IMR-90 (cell line): ENCODE measurements at regions not wholly inside any gene's neighbourhood (a gene's known extent, or its start where the extent isn't known, plus 50 kb on each side); places are given as distances from the start of the nearest gene placed in this dataset.

ENCODE experiments used
- ATAC-seq: fragments of 200-7000 bp; cut with Tn5 transposase; 2 replicates; pipeline ENCODE4 v1.9.1; 2020; ENCODE audit warnings: low read depth, mild to moderate bottlenecking, moderate library complexity
- BruUV-seq: library from RNA; stranded (reverse); fragments of 400-500 nt; replicated peaks from 2 replicates; lab custom pipeline; 2021; lab: Mats Ljungman, UMichigan
- CTCF ChIA-PET: fragments of 300-600 bp; formaldehyde crosslinking; extraction: SDS; loops from one replicate; lab custom pipeline; 2021; ENCODE audit warnings: antibody characterized with exemption; lab: Yijun Ruan, JAX
- POLR2A ChIA-PET: fragments of 300-600 bp; sonication (Branson Sonifier 250); formaldehyde crosslinking; loops from one replicate; lab custom pipeline; 2022; ENCODE audit warnings: antibody characterized with exemption; ENCODE audit not compliant: unreplicated experiment; lab: Charles Lee
- DNase-seq: peaks from one replicate; pipeline ENCODE4 v3.0.0; 2013
- H2AFZ ChIP-seq: replicated peaks from 2 replicates; pipeline ENCODE3; 2013; ENCODE audit warnings: low read length, mild to moderate bottlenecking; ENCODE audit not compliant: poor library complexity
- H2AK5ac ChIP-seq: 2 replicates; pipeline ENCODE4 v1.6.1; 2013; ENCODE audit warnings: low read depth, low read length, inconsistent platforms
- H2AK9ac ChIP-seq: replicated peaks from 2 replicates; pipeline ENCODE3; 2013; ENCODE audit warnings: mild to moderate bottlenecking, low read depth, low read length, moderate library complexity; ENCODE audit not compliant: poor library complexity
- H2BK120ac ChIP-seq: 2 replicates; pipeline ENCODE4 v1.6.1; 2013; ENCODE audit warnings: low read depth, low read length, inconsistent platforms
- H2BK15ac ChIP-seq: 3 replicates; pipeline ENCODE4 v1.6.1; 2013; ENCODE audit warnings: low read depth, low read length, inconsistent platforms
- H2BK20ac ChIP-seq: 2 replicates; pipeline ENCODE4 v1.6.1; 2013; ENCODE audit warnings: low read depth, mild to moderate bottlenecking, inconsistent platforms, low read length, moderate library complexity
- H2BK5ac ChIP-seq: 2 replicates; pipeline ENCODE4 v1.6.1; 2013; ENCODE audit warnings: mild to moderate bottlenecking, low read depth, low read length, inconsistent platforms; ENCODE audit not compliant: poor library complexity, severe bottlenecking
- H3K14ac ChIP-seq: replicated peaks from 2 replicates; pipeline ENCODE4 v1.6.1; 2013; ENCODE audit warnings: low read depth, low read length, inconsistent platforms
- H3K18ac ChIP-seq: 2 replicates; pipeline ENCODE4 v1.6.1; 2013; ENCODE audit warnings: low read depth, low read length, control low read depth
- H3K23ac ChIP-seq: 2 replicates; pipeline ENCODE4 v1.6.1; 2013; ENCODE audit warnings: low read depth, low read length, inconsistent platforms
- H3K27ac ChIP-seq: 2 replicates; pipeline ENCODE4 v1.5.1; 2013; ENCODE audit warnings: mild to moderate bottlenecking, control low read depth, low read length; ENCODE audit not compliant: insufficient read depth
- H3K27me3 ChIP-seq: 2 replicates; pipeline ENCODE4 v1.6.1; 2013; ENCODE audit warnings: low read length; ENCODE audit not compliant: control insufficient read depth, insufficient read depth
- H3K36me3 ChIP-seq: 2 replicates; pipeline ENCODE4 v1.6.1; 2013; ENCODE audit warnings: low read length, mixed read lengths; ENCODE audit not compliant: control insufficient read depth, insufficient read depth
- H3K4ac ChIP-seq: 2 replicates; pipeline ENCODE4 v1.6.1; 2013; ENCODE audit warnings: low read depth, low read length, inconsistent platforms
- H3K4me1 ChIP-seq: 2 replicates; pipeline ENCODE4 v1.6.1; 2013; ENCODE audit warnings: low read length, mixed read lengths; ENCODE audit not compliant: control insufficient read depth, insufficient read depth
- H3K4me2 ChIP-seq: 2 replicates; pipeline ENCODE4 v1.6.1; 2013; ENCODE audit warnings: low read depth, mild to moderate bottlenecking, control low read depth, low read length, moderate library complexity
- H3K4me3 ChIP-seq: 2 replicates; pipeline ENCODE4 v1.5.1; 2013; ENCODE audit warnings: low read depth, mild to moderate bottlenecking, control low read depth, low read length, moderate library complexity; ENCODE audit not compliant: insufficient read depth
- H3K56ac ChIP-seq: 2 replicates; pipeline ENCODE4 v1.6.1; 2013; ENCODE audit warnings: low read length, inconsistent platforms; ENCODE audit not compliant: insufficient read depth; ENCODE audit errors: extremely low read depth
- H3K79me1 ChIP-seq, 2 experiments: 2 replicates each; pipeline ENCODE4 v1.6.1; 2013; ENCODE audit warnings: low read length in 2 of 2, inconsistent platforms in 1 of 2, low read depth in 1 of 2
- H3K9ac ChIP-seq: 2 replicates; pipeline ENCODE4 v1.6.1; 2013; ENCODE audit warnings: low read depth, low read length, control low read depth
- H3K9me1 ChIP-seq: 2 replicates; pipeline ENCODE4 v1.6.1; 2013; ENCODE audit warnings: low read length, inconsistent platforms; ENCODE audit not compliant: insufficient read depth
- H3K9me3 ChIP-seq: 2 replicates; pipeline ENCODE4 v1.6.1; 2013; ENCODE audit warnings: low read length; ENCODE audit not compliant: control insufficient read depth, insufficient read depth
- H4K20me1 ChIP-seq: 2 replicates; pipeline ENCODE4 v1.6.1; 2013; ENCODE audit warnings: low read length, inconsistent platforms; ENCODE audit not compliant: insufficient read depth
- H4K5ac ChIP-seq: 2 replicates; pipeline ENCODE4 v1.6.1; 2013; ENCODE audit warnings: mild to moderate bottlenecking, low read depth, low read length, control low read depth
- H4K8ac ChIP-seq, 2 experiments: 2 replicates each; pipeline ENCODE4 v1.6.1; 2013; ENCODE audit warnings: low read depth in 2 of 2, low read length in 2 of 2, control low read depth in 1 of 2, inconsistent platforms in 1 of 2
- H4K91ac ChIP-seq: 2 replicates; pipeline ENCODE4 v1.6.1; 2013; ENCODE audit warnings: low read depth, low read length, inconsistent platforms; ENCODE audit not compliant: insufficient read depth
- BHLHE40 ChIP-seq: fragments of 150-350 bp; IDR thresholded peaks from 2 replicates; pipeline ENCODE4 v1.6.1; 2016; ENCODE audit warnings: mild to moderate bottlenecking, low read depth, low read length
- CEBPB ChIP-seq: IDR thresholded peaks from 2 replicates; pipeline ENCODE4 v1.6.1; 2012; ENCODE audit warnings: low read depth, low read length, improper control_type of control experiment
- CHD1 ChIP-seq: IDR thresholded peaks from 2 replicates; pipeline ENCODE4 v1.6.1; 2012; ENCODE audit warnings: low read depth, low read length, improper control_type of control experiment
- FOS ChIP-seq: fragments of 150-350 bp; IDR thresholded peaks from 2 replicates; pipeline ENCODE4 v1.6.1; 2016; ENCODE audit warnings: low read depth, low read length
- MAFK ChIP-seq: IDR thresholded peaks from 2 replicates; pipeline ENCODE4 v1.6.1; 2012; ENCODE audit warnings: low read depth, low read length, improper control_type of control experiment
- MXI1 ChIP-seq: IDR thresholded peaks from 2 replicates; pipeline ENCODE4 v1.6.1; 2012; ENCODE audit warnings: low read depth, mild to moderate bottlenecking, low read length, moderate library complexity, borderline replicate concordance
- RCOR1 ChIP-seq: IDR thresholded peaks from 2 replicates; pipeline ENCODE4 v1.6.1; 2012; ENCODE audit warnings: mild to moderate bottlenecking, low read length, improper control_type of control experiment; ENCODE audit not compliant: insufficient replicate concordance
- WGBS, 2 experiments: methylation state at CpG; one replicate each; pipeline versions ENCODE4 v1.1.5 to v1.1.7; 2013; ENCODE audit warnings: missing lambda C conversion rate in 2 of 2; ENCODE audit not compliant: insufficient read length in 1 of 2; ENCODE audit errors: extremely low coverage in 2 of 2; 5-methylcytosine and 5-hydroxymethylcytosine counted together
- dilution Hi-C: fragments of 300-500 bp; cut with HindIII; formaldehyde crosslinking; loops from one replicate; pipeline ENCODE4 v1.14.3; 2018; ENCODE audit warnings: low sequenced_read_pairs; ENCODE audit not compliant: unreplicated experiment
- in situ Hi-C: fragments of 300-500 bp; cut with MboI; formaldehyde crosslinking; loops from 3 replicates; pipeline ENCODE4 v1.14.3; 2019; ENCODE audit warnings: low sequenced_read_pairs, inconsistent platforms, mixed read lengths
- intact Hi-C: fragments of 100-400 bp; cut with micrococcal nuclease; formaldehyde crosslinking; loops from 2 replicates; pipeline ENCODE4 v1.10.0; 2022
- TF ChIP-seq, protein P1 (sequence below): fragments of 150-350 bp; IDR thresholded peaks from 2 replicates; pipeline ENCODE4 v1.6.1; 2016; ENCODE audit warnings: low read depth, mild to moderate bottlenecking, low read length, moderate library complexity, borderline replicate concordance

DNA sequence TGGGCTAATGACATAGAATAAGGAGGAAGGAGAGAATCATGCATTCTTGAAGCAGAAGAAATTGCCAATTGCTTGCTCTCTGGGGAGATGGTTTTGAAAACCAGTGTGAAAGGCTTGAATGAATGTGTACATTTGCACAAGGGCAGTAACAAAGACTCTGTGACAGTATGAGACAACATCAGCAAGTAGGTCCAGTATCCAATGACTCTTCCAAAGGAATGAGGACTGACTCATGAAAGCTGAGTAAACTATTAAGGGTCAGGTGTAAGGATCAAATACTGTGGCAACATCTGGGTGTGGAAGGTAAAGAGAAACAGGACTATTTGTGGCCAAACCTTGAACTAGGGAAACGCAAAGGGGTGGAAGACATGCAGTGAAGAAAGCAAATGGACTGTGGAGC lies 886.0 kb upstream of the CHAC2 start:
- Histone ChIP-seq H3K27ac (0 out of 2 replicates have a peak overlapping the region, but pooled peaks have one; percentile 17), H3K9me3 (no peaks in the 10 kb centered on the region), H4K8ac (peak overlapping the region in 1 of 2 experiments; percentile 17; a peak in 2 of 4 replicates), H3K79me1 (no peaks in the 10 kb centered on the region), H2AK9ac (no peak overlapping the region), H3K14ac (0 out of 2 replicates have a peak overlapping the region, but pooled peaks have one; percentile 46), H4K91ac (no peak overlapping the region; the same call in 1 of the 2 replicates), H2BK5ac (peak overlapping the region; percentile 90), H3K27me3 (no peaks in the 10 kb centered on the region), H3K23ac (no peak overlapping the region), H3K4ac (peak overlapping the region; percentile 22; the same call in 1 of the 2 replicates), H4K5ac (peak overlapping the region; percentile 47; the same call in 1 of the 2 replicates), H3K9ac (no peak overlapping the region), H2BK20ac (peak overlapping the region; percentile 2), H2BK15ac (peak overlapping the region; percentile 6; the same call in 1 of the 3 replicates), H2AK5ac (no peak overlapping the region), H3K4me1 (peaks cover 14% of the 10 kb centered on the region), H3K4me3 (no peak overlapping the region), H4K20me1 (no peaks in the 10 kb centered on the region), H3K9me1 (peaks cover 4% of the 10 kb centered on the region; the same call in 1 of the 2 replicates), H2AFZ (no peak overlapping the region), H3K18ac (peak overlapping the region; percentile 33), H2BK120ac (peak overlapping the region; percentile 49), H3K4me2 (no peak overlapping the region), H3K36me3 (no peaks in the 10 kb centered on the region), H3K56ac (no peak overlapping the region)
- TF ChIP-seq, protein P1, sequence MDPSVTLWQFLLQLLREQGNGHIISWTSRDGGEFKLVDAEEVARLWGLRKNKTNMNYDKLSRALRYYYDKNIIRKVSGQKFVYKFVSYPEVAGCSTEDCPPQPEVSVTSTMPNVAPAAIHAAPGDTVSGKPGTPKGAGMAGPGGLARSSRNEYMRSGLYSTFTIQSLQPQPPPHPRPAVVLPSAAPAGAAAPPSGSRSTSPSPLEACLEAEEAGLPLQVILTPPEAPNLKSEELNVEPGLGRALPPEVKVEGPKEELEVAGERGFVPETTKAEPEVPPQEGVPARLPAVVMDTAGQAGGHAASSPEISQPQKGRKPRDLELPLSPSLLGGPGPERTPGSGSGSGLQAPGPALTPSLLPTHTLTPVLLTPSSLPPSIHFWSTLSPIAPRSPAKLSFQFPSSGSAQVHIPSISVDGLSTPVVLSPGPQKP = no peak
- TF ChIP-seq MAFK (no peak), MXI1 (no peak), RCOR1 (peak; percentile 47), BHLHE40 (0 out of 2 replicates have a peak, but pooled peaks have one; percentile 17), CHD1 (no peak), CEBPB (peak; percentile 63; the same call in 1 of the 2 replicates), FOS (peak; percentile 78)
- no CpG with 5 or more reads among the region's 1 CpG for WGBS, 2 experiments
- ATAC-seq = peak; percentile 73
- peak; percentile 91 for DNase-seq
- dilution Hi-C loops = no loop called here
- in situ Hi-C loops = no loop called here
- intact Hi-C loops = no loop called here
- ChIA-PET CTCF (no interaction called here), POLR2A (no interaction called here)
- no TSS peak for BruUV-seq
